T-helper 1 cell treated with Interleukin-12 subunit alpha and Interleukin-12 subunit beta and Interleukin-4 antibody, amounts not matched to agents 30 ng/mL and 1 ng/mL, for 36 hours (primary cell): ENCODE measurements at regions not wholly inside any gene's neighbourhood (a gene's known extent, or its start where the extent isn't known, plus 50 kb on each side); places are given as distances from the start of the nearest gene placed in this dataset.

ENCODE experiments used
- intact Hi-C: fragments of 100-400 bp; cut with micrococcal nuclease; formaldehyde crosslinking; loops from one replicate; pipeline ENCODE4 v1.15.1; 2024

DNA sequence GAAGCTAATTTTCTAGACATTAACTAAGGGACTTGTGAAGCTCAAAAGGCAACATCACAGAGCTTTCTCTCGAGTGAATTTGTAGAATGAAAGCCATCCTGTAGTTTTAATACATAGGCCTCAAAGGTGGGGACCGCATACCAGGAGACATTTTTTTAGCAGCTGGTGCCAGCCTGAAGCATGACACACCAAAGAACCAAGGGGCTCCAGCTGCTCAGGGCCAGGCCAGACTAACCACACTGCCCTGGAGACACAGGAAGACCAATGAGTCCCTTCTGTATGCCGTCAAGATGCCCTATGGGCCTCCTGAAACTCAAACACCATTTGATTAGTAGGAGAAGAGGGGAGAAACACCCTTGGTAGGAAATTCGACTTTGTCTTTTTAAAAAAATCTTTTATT is 113.9 kb upstream of the CACNA1E start:
- intact Hi-C loops = no loop called here

- intact Hi-C loops = no loop called here
These were observed 99.6 kb upstream of the CACNA1E start for GRCh38 chr1:181383695-181384094.

GRCh38 chr1:181386340-181386739 is 97.0 kb upstream of the CACNA1E start:
- intact Hi-C loops = no loop called here

DNA sequence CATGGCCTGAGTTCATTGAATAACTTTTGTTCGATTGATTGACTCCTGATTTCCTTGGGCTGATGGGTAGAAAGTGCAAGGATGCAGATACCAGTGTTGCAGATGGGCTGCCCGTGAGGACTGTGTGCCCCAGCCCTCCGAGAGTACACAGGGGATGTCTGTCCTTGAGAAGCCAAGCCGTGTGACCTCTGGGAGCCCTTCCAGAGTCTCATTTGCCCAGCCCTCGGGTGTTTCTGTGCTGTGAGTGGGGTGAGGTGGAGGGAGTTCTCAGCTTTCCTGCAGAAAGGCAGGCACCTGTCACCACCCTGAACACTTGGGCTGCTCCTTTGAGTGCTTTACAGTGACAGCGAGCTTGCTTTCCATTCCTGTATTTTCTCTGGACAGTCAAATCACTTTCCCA is 96.4 kb upstream of the CACNA1E start:
- intact Hi-C loops = no loop called here

DNA sequence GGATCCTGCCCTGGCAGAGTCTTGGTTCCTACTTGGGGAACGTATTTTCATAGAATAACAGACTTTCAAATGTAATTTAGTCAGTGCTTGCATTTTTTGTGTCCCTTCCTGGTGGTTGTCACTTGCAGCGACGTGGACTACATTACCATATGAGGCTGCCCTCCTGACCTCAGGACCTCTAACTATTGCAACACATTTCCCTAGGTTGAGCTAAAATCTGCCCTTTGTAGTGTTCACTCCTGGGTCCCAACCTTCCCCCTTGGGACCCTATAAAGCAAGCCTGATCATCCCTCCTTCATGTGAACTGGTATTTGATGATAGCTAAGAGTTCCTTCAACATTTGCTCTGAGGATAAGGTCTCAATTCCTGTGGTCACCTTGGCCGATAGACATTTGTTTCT is 95.6 kb upstream of the CACNA1E start:
- intact Hi-C loops = no loop called here

DNA sequence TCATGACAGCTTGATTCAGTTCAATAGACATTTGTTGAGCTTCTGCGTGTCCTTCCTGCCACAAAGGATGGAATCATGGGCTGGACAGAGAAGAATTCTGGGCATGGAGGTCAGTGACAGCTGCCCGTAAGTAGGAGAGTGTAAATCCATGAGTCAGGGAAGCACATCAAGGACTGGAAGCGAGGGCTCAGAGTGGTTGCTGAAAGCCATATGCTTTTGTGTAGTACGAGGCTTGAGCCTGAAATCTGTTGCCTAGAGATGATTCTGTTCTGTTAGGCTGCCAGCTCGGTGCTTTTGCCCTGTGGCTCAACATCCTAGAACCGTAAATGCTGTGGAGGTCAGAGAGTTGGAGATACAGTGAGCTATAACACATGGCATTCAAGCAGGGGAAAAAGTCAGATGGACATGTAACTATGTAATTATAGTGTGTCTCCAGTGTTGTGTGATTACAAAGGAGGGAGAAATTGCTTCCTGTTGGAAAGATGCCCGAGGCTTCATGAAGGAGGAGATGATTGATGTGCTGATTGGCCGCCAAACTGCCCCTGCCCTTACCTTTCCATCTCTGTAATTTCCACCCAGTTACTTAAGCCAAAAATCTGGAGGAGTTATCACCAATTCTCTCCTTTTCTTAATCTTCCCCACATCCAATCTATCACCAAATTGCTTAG is 92.8 kb upstream of the CACNA1E start:
- intact Hi-C loops = loop anchor here (10.0 kb wide), 1 partner anchor 644 kb away; no protein-coding TSS in a partner anchor

- intact Hi-C loops = loop anchor here (10.0 kb wide), 1 partner anchor 643 kb away; no protein-coding TSS in a partner anchor
These were observed 91.9 kb upstream of the CACNA1E start for GRCh38 chr1:181391301-181391900.

GRCh38 chr1:181392133-181392532 is 91.2 kb upstream of the CACNA1E start:
- intact Hi-C loops = loop anchor here (10.0 kb wide), 1 partner anchor 643 kb away; no protein-coding TSS in a partner anchor

DNA sequence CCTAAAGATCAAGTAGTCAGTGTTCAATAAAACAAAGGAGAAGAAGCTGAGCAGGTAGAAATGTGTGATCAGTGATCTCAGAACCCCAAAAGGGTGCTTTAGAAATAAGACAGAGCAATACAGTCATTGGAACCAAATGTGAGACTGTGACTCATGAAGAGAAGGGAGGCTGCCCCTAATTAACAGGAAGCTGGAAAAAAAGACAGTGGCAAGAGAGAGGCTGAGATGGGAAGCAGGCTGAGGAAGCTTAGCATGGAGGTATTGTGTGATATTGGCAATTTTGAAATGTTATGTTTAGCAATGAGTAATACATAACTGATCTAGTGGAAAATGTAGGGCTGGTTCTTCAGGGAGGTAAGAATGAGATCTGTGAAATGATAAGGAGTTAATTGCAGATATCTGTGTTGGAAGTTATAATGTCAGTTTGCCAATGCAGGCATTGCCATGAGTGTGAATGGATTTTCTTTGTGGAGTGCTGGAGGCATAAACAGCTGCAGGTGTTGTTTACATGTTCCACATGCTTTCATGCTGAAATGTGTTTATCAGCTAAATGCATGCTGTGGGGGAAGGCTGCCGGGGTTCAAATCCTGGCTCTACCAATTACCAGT is 90.6 kb upstream of the CACNA1E start:
- intact Hi-C loops = loop anchor here (10.0 kb wide), 1 partner anchor 642 kb away; no protein-coding TSS in a partner anchor

GRCh38 chr1:181394766-181395165 is 88.6 kb upstream of the CACNA1E start:
- intact Hi-C loops = loop anchor here (5.0 to 10.0 kb wide), 6 partner anchors 302 to 1208 kb away; partner anchors contain the start of genes ACBD6, RGS16 and STX6

DNA sequence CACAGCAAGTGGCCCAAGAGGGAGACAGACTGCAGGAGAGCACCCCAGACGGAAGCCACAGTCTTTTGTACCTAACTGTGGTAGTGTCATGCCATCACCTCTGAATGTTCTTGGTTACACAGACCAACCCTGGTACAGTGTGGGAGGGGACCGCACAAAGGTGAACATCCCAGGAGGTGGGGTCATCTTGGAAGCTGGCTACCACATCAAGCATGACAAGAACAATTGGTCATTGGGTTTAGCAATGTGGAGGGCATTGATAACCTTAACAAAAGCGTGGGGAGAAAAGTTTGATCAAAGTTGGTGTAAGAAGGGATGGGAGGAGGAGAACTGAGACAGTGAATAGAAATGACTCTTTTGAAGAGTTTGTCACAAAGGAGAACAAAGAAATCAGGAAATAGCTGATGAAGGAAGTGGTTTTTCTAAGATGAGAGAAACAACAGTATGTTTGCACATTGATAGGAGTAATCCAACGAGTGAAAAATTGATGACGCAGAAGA is 87.1 kb upstream of the CACNA1E start:
- intact Hi-C loops = loop anchor here (1.0 to 10.0 kb wide), 8 partner anchors 27 to 1206 kb away; partner anchors contain the start of genes ACBD6, RGS16, STX6 and XPR1

DNA sequence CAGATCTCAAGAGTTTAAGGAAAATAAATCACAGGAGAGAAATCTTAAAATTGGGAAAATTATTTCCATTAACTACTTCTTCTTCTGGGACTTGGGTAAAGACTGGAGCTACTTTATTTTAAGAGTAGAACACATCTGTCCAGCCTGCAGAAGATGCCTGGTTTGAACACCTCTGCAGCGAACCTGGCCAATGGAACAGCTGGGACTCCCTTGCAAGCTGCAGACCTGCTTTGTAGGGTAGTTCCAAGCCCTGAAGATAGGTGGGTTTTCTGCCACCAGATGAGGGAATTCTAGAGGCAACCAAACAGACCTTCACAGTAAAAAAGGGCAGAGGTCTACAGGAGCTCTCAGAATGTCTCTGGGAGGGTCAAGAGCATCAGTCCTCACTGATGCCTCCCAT is 86.5 kb upstream of the CACNA1E start:
- intact Hi-C loops = loop anchor here (1.0 to 10.0 kb wide), 8 partner anchors 26 to 1205 kb away; partner anchors contain the start of genes ACBD6, RGS16, STX6 and XPR1

DNA sequence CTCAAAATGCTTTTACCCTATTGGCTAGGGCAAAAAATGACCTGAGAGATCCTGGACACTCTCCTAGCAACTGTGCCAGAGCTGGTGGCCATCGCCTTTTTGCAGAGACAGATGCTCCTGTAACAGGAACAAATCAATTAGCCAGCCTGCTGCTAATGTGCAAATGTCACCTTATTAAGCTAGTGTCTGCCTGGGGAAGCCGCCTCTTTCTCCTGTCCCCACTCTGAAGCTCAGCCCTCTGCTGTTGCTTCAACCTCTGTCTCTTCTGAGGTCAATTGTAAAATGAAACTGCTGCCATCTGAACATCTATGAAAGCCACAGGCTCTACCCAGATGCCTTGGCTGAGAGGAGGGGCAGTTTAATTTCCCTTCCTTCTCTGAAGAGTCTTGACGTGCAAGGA is 85.5 kb upstream of the CACNA1E start:
- intact Hi-C loops = loop anchor here (2.0 to 10.0 kb wide), 7 partner anchors 306 to 1204 kb away; partner anchors contain the start of genes ACBD6, RGS16, STX6 and XPR1

- intact Hi-C loops = loop anchor here (5.0 to 10.0 kb wide), 6 partner anchors 306 to 1204 kb away; partner anchors contain the start of genes ACBD6, RGS16 and STX6
These were observed 84.8 kb upstream of the CACNA1E start for GRCh38 chr1:181398544-181398943.

- intact Hi-C loops = no loop called here
These were observed 77.7 kb upstream of the CACNA1E start for GRCh38 chr1:181405584-181405983.

DNA sequence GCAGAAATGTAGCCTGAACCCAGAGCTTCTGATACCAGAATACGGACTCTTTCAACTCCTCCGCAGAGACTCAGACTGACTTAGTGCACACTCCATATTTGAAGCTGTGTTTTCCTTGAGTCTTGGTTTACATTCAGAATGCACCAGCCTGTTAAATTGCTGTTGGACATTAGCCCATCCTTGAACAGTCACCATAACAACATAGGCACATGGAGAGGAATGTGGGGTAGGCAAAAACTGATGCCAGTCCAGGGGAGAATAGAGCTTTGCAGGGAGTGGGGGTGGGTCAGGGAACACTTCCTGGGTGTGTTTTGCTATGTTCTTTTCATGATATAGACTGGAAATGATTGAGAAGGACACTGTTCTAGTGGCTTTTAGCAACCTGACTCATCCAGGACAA is 76.3 kb upstream of the CACNA1E start:
- intact Hi-C loops = no loop called here

DNA sequence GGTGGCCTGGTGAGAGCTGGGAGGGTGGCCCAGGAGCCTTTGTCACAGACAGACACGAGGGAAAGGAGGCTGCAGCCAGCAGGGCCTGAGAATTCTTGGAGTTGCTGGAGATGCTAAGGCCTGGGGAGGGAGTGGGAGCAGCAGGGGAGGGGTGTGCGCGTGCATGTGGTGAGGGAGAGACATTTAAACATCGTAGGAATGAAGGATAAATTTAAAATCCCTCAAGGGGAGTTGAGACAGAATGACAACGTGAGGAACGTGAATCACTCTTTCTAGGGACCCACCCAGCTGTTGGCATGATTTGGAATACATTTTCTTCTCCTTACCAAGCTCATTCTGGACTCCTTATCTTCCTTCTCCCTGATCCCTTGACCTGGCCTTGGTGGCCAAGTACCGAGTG is 73.3 kb upstream of the CACNA1E start:
- intact Hi-C loops = no loop called here

- intact Hi-C loops = no loop called here
These were observed 70.6 kb upstream of the CACNA1E start for GRCh38 chr1:181412746-181413145.

GRCh38 chr1:181413195-181413815 is 70.0 kb upstream of the CACNA1E start:
- intact Hi-C loops = no loop called here

DNA sequence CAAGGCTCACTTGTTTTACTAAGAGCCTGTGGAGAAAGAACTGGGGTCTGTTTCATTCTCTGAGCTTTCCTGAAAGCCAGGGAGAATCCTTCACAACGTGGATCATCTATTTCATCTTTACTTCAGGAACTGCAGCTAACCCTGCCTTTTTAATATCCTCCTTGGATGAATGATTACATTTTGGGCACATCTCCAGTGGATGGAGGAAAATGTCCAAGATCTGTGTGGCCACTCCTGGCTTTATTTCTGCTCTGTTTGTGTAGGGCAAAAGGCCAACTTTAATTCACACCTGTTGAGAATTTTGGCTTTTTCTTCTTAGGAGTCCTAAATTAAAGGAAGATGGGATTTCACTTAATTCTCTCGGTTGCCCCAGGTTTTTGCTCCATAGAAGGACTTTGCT is 69.5 kb upstream of the CACNA1E start:
- intact Hi-C loops = no loop called here

- intact Hi-C loops = no loop called here
These were observed 67.0 kb upstream of the CACNA1E start for GRCh38 chr1:181416268-181416860.
